ENCODE measurements at regions not wholly inside any gene's neighbourhood (a gene's known extent, or its start where the extent isn't known, plus 50 kb on each side); places are given as distances from the start of the nearest gene placed in this dataset.

- Histone ChIP-seq H3K27me3 (no peaks in the 10 kb centered on the region), H3K9me3 (no peaks in the 10 kb centered on the region), H3K27ac (no peak overlapping the region), H3K4me3 (no peak overlapping the region), H3K36me3 (no peaks in the 10 kb centered on the region), H3K4me1 (no peaks in the 10 kb centered on the region)
- ATAC-seq: no peak
- WGBS, 2 donors (ENCODE audit: low coverage in 1 of 2): 78 to 80% methylated on average over 5 of the region's 5 CpGs
- TF ChIP-seq POLR2A (IDR thresholded peaks at IDR 0.05) (no peak), POLR2AphosphoS5 (IDR thresholded peaks at IDR 0.05) (no peak)
Measured at GRCh38 chr5:118556792-118557191, 431.6 kb downstream of the DTWD2 start.

- H3K4me1 ChIP-seq: no peaks in the 10 kb centered on the region
- no peaks in the 10 kb centered on the region for H3K9me3 ChIP-seq
- H3K27me3 ChIP-seq: no peaks in the 10 kb centered on the region
- no peak overlapping the region for H3K27ac ChIP-seq
- no peak overlapping the region for H3K4me3 ChIP-seq
- no peak for TF ChIP-seq EP300 (IDR thresholded peaks at IDR 0.05)
- no peak for TF ChIP-seq POLR2AphosphoS5 (IDR thresholded peaks at IDR 0.05)
- no peak for TF ChIP-seq CTCF (IDR thresholded peaks at IDR 0.05)
- no peak for TF ChIP-seq POLR2A (IDR thresholded peaks at IDR 0.05)
- ATAC-seq: no peak
- 75 to 88% methylated on average over 2 of the region's 2 CpGs for WGBS, 2 donors (ENCODE audit: low coverage in 1 of 2)
- no peaks in the 10 kb centered on the region for H3K36me3 ChIP-seq
Measured at GRCh38 chr5:118555727-118556126, 432.6 kb downstream of the DTWD2 start.

- Histone ChIP-seq H3K27me3 (no peaks in the 10 kb centered on the region), H3K4me1 (no peaks in the 10 kb centered on the region), H3K9me3 (no peaks in the 10 kb centered on the region), H3K27ac (no peak overlapping the region), H3K36me3 (no peaks in the 10 kb centered on the region), H3K4me3 (no peak overlapping the region)
- no peak for TF ChIP-seq POLR2AphosphoS5 (IDR thresholded peaks at IDR 0.05)
- no peak for TF ChIP-seq EP300 (IDR thresholded peaks at IDR 0.05)
- TF ChIP-seq POLR2A (IDR thresholded peaks at IDR 0.05): no peak
- TF ChIP-seq CTCF (IDR thresholded peaks at IDR 0.05): no peak
- WGBS, 2 donors (ENCODE audit: low coverage in 1 of 2): 89 to 92% methylated on average over 3 to 4 of the region's 4 CpGs
- no peak for ATAC-seq
Measured at GRCh38 chr5:118554981-118555380, 433.4 kb downstream of the DTWD2 start.

GRCh38 chr5:118554241-118554640, 434.1 kb downstream of the DTWD2 start:
- 93 to 100% methylated on average over 2 of the region's 2 CpGs for WGBS, 2 donors (ENCODE audit: low coverage in 1 of 2)
- TF ChIP-seq CTCF (IDR thresholded peaks at IDR 0.05): no peak
- TF ChIP-seq EP300 (IDR thresholded peaks at IDR 0.05): no peak
- TF ChIP-seq POLR2AphosphoS5 (IDR thresholded peaks at IDR 0.05): no peak
- TF ChIP-seq POLR2A (IDR thresholded peaks at IDR 0.05): no peak
- no peak for ATAC-seq

GRCh38 chr5:118553662-118554061, 434.7 kb downstream of the DTWD2 start:
- Histone ChIP-seq H3K4me3 (no peak overlapping the region), H3K27ac (no peak overlapping the region), H3K36me3 (no peaks in the 10 kb centered on the region), H3K9me3 (no peaks in the 10 kb centered on the region), H3K4me1 (no peaks in the 10 kb centered on the region), H3K27me3 (no peaks in the 10 kb centered on the region)
- peak; percentile 72 for ATAC-seq
- TF ChIP-seq POLR2AphosphoS5 (IDR thresholded peaks at IDR 0.05) (peak; percentile 11), POLR2A (IDR thresholded peaks at IDR 0.05) (no peak)
- 20% methylated on average over 1 of the region's 3 CpGs; no CpG with 5 or more reads in 1 of the 2 donors for WGBS, 2 donors (ENCODE audit: low coverage in 1 of 2)

More at GRCh38 chr5:118554241-118554640, 434.1 kb downstream of the DTWD2 start:
- Histone ChIP-seq H3K4me1 (no peaks in the 10 kb centered on the region), H3K27ac (no peak overlapping the region), H3K4me3 (no peak overlapping the region), H3K9me3 (no peaks in the 10 kb centered on the region), H3K36me3 (no peaks in the 10 kb centered on the region), H3K27me3 (no peaks in the 10 kb centered on the region)

GRCh38 chr5:118552731-118553360, 435.5 kb downstream of the DTWD2 start:
- no peak for ATAC-seq
- no peak overlapping the region for H3K4me3 ChIP-seq
- no peaks in the 10 kb centered on the region for H3K9me3 ChIP-seq
- no peaks in the 10 kb centered on the region for H3K27me3 ChIP-seq
- H3K4me1 ChIP-seq: no peaks in the 10 kb centered on the region
- no peak overlapping the region for H3K27ac ChIP-seq
- no peak for TF ChIP-seq POLR2A (IDR thresholded peaks at IDR 0.05)
- TF ChIP-seq EP300 (IDR thresholded peaks at IDR 0.05): no peak
- TF ChIP-seq CTCF (IDR thresholded peaks at IDR 0.05): no peak
- no peak for TF ChIP-seq POLR2AphosphoS5 (IDR thresholded peaks at IDR 0.05)
- 89 to 91% methylated on average over 1 to 2 of the region's 2 CpGs for WGBS, 2 donors (ENCODE audit: low coverage in 1 of 2)
- H3K36me3 ChIP-seq: no peaks in the 10 kb centered on the region
